HCT116 (cell line): ENCODE measurements at regions not wholly inside any gene's neighbourhood (a gene's known extent, or its start where the extent isn't known, plus 50 kb on each side); places are given as distances from the start of the nearest gene placed in this dataset.

ENCODE experiments used
- TF ChIP-seq, protein P1 (sequence below), 3 experiments: fragments of 200-600 bp in 1 of 3; sonication (generic) in 1 of 3; IDR thresholded peaks in 2 of 3; conservative IDR thresholded peaks in 1 of 3; 2 replicates each; pipeline ENCODE4 v1.5.1; 2012 to 2017; ENCODE audit warnings: low read depth in 2 of 3, low read length in 2 of 3, antibody characterized with exemption in 1 of 3, borderline replicate concordance in 1 of 3, control low read depth in 1 of 3, mild to moderate bottlenecking in 1 of 3, mixed read lengths in 1 of 3, mixed run types in 1 of 3, moderate library complexity in 1 of 3; ENCODE audit not compliant: insufficient read depth in 1 of 3
- TF ChIP-seq, protein P2 (sequence below): IDR thresholded peaks from 2 replicates; pipeline ENCODE4 v1.6.1; 2011; ENCODE audit warnings: mild to moderate bottlenecking, low read length, moderate library complexity; ENCODE audit not compliant: insufficient replicate concordance; ENCODE audit errors: extremely low read depth

DNA sequence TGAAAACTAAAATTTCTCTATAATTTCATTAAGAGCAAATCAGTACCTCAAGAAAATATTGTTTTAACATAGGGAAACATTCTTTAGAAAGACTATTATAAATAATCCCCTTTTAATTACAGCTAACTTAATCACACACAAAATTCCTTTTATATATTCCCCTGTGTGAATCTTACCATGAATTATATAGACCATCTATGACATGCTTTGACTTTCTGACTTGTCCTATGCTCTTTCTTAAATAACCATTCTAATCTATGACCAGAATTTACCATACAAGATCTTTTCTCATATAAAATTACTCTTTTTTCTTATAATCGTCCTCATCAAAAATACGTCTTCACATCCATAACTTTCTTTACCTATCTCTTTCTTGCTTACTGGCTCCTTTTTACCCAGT lies 824.2 kb upstream of the FAM98A start:
- TF ChIP-seq, protein P1, sequence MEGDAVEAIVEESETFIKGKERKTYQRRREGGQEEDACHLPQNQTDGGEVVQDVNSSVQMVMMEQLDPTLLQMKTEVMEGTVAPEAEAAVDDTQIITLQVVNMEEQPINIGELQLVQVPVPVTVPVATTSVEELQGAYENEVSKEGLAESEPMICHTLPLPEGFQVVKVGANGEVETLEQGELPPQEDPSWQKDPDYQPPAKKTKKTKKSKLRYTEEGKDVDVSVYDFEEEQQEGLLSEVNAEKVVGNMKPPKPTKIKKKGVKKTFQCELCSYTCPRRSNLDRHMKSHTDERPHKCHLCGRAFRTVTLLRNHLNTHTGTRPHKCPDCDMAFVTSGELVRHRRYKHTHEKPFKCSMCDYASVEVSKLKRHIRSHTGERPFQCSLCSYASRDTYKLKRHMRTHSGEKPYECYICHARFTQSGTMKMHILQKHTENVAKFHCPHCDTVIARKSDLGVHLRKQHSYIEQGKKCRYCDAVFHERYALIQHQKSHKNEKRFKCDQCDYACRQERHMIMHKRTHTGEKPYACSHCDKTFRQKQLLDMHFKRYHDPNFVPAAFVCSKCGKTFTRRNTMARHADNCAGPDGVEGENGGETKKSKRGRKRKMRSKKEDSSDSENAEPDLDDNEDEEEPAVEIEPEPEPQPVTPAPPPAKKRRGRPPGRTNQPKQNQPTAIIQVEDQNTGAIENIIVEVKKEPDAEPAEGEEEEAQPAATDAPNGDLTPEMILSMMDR (IDR thresholded peaks at IDR 0.05 in 2 of 3, conservative IDR thresholded peaks at IDR 0.05 in 1 of 3; ENCODE audit: borderline replicate concordance in 1 of 3, insufficient read depth in 1 of 3, low read depth in 2 of 3, low read length in 2 of 3), result no peak
- TF ChIP-seq, protein P2, sequence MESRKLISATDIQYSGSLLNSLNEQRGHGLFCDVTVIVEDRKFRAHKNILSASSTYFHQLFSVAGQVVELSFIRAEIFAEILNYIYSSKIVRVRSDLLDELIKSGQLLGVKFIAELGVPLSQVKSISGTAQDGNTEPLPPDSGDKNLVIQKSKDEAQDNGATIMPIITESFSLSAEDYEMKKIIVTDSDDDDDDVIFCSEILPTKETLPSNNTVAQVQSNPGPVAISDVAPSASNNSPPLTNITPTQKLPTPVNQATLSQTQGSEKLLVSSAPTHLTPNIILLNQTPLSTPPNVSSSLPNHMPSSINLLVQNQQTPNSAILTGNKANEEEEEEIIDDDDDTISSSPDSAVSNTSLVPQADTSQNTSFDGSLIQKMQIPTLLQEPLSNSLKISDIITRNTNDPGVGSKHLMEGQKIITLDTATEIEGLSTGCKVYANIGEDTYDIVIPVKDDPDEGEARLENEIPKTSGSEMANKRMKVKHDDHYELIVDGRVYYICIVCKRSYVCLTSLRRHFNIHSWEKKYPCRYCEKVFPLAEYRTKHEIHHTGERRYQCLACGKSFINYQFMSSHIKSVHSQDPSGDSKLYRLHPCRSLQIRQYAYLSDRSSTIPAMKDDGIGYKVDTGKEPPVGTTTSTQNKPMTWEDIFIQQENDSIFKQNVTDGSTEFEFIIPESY, result no peak
